ENCODE measurements at regions not wholly inside any gene's neighbourhood (a gene's known extent, or its start where the extent isn't known, plus 50 kb on each side); places are given as distances from the start of the nearest gene placed in this dataset.

- no peak overlapping the region for H3K27ac Mint-ChIP-seq
- H3K4me3 Mint-ChIP-seq: no peak overlapping the region
- H3K27me3 Mint-ChIP-seq: no peaks in the 10 kb centered on the region
- ChIA-PET CTCF (interaction anchor here (0.6 kb wide), 1 partner anchor 12 kb away, joined by 3 read pairs; no protein-coding TSS in a partner anchor), POLR2A (no interaction called here)
- no peak for DNase-seq
- H3K4me1 Mint-ChIP-seq: no peaks in the 10 kb centered on the region
- H3K36me3 Mint-ChIP-seq (ENCODE audit: low read depth): no peaks in the 10 kb centered on the region
- peaks cover 10% of the 10 kb centered on the region for H3K9me3 Mint-ChIP-seq
These were observed 110.7 kb downstream of the INHBA start for GRCh38 chr7:41592236-41592635.

DNA sequence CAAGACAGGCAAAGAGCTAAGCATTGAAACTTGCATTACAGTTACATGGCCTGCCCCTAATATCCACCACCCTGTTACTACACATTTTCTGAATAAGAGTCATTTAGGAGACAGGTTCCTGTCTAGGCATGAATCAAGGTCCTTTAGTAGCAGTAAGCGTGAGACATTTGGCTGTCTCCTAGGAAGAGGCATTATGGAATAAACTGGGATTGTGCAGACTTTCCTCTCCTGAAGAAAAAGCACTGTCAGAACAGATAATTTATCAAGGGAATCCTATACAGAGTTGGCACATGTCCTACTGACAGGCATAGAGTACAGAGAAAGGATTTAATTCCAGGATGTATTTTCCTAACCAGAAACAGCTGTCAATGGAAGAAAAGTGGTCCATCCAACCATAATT, 111.9 kb downstream of the INHBA start:
- Mint-ChIP-seq H3K4me1 (no peaks in the 10 kb centered on the region), H3K36me3 (ENCODE audit: low read depth) (no peaks in the 10 kb centered on the region), H3K4me3 (no peak overlapping the region), H3K27ac (no peak overlapping the region), H3K27me3 (no peaks in the 10 kb centered on the region), H3K9me3 (peaks cover 5% of the 10 kb centered on the region)
- POLR2A ChIA-PET: no interaction called here
- CTCF ChIA-PET: no interaction called here
- no peak for DNase-seq

DNA sequence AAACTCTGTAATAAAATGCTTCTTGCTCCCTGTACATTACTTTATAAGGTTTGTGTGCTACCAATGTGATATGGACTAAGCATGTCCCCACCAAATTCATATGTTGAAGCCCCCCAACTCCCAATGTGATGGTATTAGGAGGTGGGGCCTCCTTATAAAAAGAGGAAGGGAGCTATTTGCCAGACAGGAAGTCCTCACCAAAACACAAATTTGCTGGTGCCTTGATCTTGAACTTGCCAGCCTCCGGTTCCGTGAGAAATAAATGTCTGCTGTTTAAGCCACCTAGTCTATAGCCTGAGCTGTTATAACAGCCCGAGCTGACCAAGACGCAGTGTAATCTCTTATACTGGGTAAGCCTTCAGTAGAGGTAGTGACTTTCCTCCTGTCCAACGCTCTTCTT, 114.5 kb downstream of the INHBA start:
- Mint-ChIP-seq H3K9me3 (peaks cover 5% of the 10 kb centered on the region), H3K27me3 (no peaks in the 10 kb centered on the region), H3K36me3 (ENCODE audit: low read depth) (no peaks in the 10 kb centered on the region), H3K27ac (no peak overlapping the region), H3K4me1 (no peaks in the 10 kb centered on the region), H3K4me3 (no peak overlapping the region)
- POLR2A ChIA-PET: interaction anchor here (0.7 kb wide), 1 partner anchor 47 kb away, joined by 3 read pairs; no protein-coding TSS in a partner anchor
- no peak for DNase-seq
- CTCF ChIA-PET: no interaction called here

- ChIA-PET POLR2A (no interaction called here), CTCF (no interaction called here)
- no peaks in the 10 kb centered on the region for H3K4me1 Mint-ChIP-seq
- DNase-seq: no peak
- H3K36me3 Mint-ChIP-seq (ENCODE audit: low read depth): no peaks in the 10 kb centered on the region
- H3K27ac Mint-ChIP-seq: no peak overlapping the region
- H3K4me3 Mint-ChIP-seq: no peak overlapping the region
- peaks cover 5% of the 10 kb centered on the region for H3K9me3 Mint-ChIP-seq
- no peaks in the 10 kb centered on the region for H3K27me3 Mint-ChIP-seq
These were observed 115.8 kb downstream of the INHBA start for GRCh38 chr7:41586931-41587640.

GRCh38 chr7:41584746-41585145, 118.1 kb downstream of the INHBA start:
- POLR2A ChIA-PET: no interaction called here
- Mint-ChIP-seq H3K4me3 (no peak overlapping the region), H3K4me1 (no peaks in the 10 kb centered on the region), H3K36me3 (ENCODE audit: low read depth) (no peaks in the 10 kb centered on the region), H3K27me3 (no peaks in the 10 kb centered on the region), H3K27ac (no peak overlapping the region), H3K9me3 (peaks cover 2% of the 10 kb centered on the region)
- no peak for DNase-seq
- CTCF ChIA-PET: interaction anchor here (1.2 kb wide), 1 partner anchor 30 kb away, joined by 3 read pairs; no protein-coding TSS in a partner anchor

GRCh38 chr7:41582116-41582515, 120.8 kb downstream of the INHBA start:
- DNase-seq: no peak
- H3K9me3 Mint-ChIP-seq: no peaks in the 10 kb centered on the region
- no peaks in the 10 kb centered on the region for H3K36me3 Mint-ChIP-seq (ENCODE audit: low read depth)
- ChIA-PET POLR2A (no interaction called here), CTCF (no interaction called here)
- no peaks in the 10 kb centered on the region for H3K27me3 Mint-ChIP-seq
- H3K4me1 Mint-ChIP-seq: no peaks in the 10 kb centered on the region
- H3K4me3 Mint-ChIP-seq: no peak overlapping the region
- no peak overlapping the region for H3K27ac Mint-ChIP-seq

GRCh38 chr7:41581041-41581440, 121.8 kb downstream of the INHBA start:
- Mint-ChIP-seq H3K9me3 (no peaks in the 10 kb centered on the region), H3K27ac (no peak overlapping the region), H3K4me1 (no peaks in the 10 kb centered on the region), H3K27me3 (no peaks in the 10 kb centered on the region), H3K36me3 (ENCODE audit: low read depth) (no peaks in the 10 kb centered on the region), H3K4me3 (no peak overlapping the region)
- POLR2A ChIA-PET: no interaction called here
- no peak for DNase-seq
- CTCF ChIA-PET: interaction anchor here (1.0 kb wide), 1 partner anchor 10 kb away, joined by 3 read pairs; no protein-coding TSS in a partner anchor

- no peaks in the 10 kb centered on the region for H3K9me3 Mint-ChIP-seq
- H3K36me3 Mint-ChIP-seq (ENCODE audit: low read depth): no peaks in the 10 kb centered on the region
- H3K27me3 Mint-ChIP-seq: no peaks in the 10 kb centered on the region
- CTCF ChIA-PET: interaction anchor here (1.0 kb wide), 1 partner anchor 9 kb away, joined by 3 read pairs; no protein-coding TSS in a partner anchor
- no peak for DNase-seq
- H3K4me1 Mint-ChIP-seq: no peaks in the 10 kb centered on the region
- H3K27ac Mint-ChIP-seq: no peak overlapping the region
- POLR2A ChIA-PET: no interaction called here
- H3K4me3 Mint-ChIP-seq: no peak overlapping the region
These were observed 122.6 kb downstream of the INHBA start for GRCh38 chr7:41579961-41580935.

- Mint-ChIP-seq H3K9me3 (no peaks in the 10 kb centered on the region), H3K36me3 (ENCODE audit: low read depth) (no peaks in the 10 kb centered on the region), H3K4me1 (no peaks in the 10 kb centered on the region), H3K4me3 (no peak overlapping the region), H3K27ac (no peak overlapping the region), H3K27me3 (no peaks in the 10 kb centered on the region)
- no peak for DNase-seq
- ChIA-PET CTCF (no interaction called here), POLR2A (no interaction called here)
These were observed 124.2 kb downstream of the INHBA start for GRCh38 chr7:41578700-41579099.

DNA sequence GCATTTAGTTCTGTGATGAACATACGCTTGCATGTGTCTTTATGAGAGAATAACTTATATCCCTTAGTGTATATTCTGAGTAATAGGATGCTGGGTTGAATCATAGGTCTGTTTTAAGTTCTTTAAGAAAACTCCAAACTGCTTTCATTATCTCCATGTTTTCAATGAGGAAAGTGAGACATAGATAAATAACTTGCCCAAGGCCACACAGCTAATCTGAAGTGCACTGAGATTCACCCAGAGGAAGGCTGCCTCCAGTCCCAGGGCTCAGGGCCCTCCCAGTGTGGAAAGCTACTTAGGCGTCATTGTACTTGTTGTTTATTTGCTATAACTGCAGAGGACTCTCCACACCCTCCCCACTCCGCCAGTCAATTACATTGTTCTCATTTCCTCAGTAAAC, 126.7 kb downstream of the INHBA start:
- DNase-seq: no peak
- no peak overlapping the region for H3K27ac Mint-ChIP-seq
- POLR2A ChIA-PET: no interaction called here
- no peaks in the 10 kb centered on the region for H3K4me1 Mint-ChIP-seq
- CTCF ChIA-PET: no interaction called here
- no peaks in the 10 kb centered on the region for H3K9me3 Mint-ChIP-seq
- H3K27me3 Mint-ChIP-seq: no peaks in the 10 kb centered on the region
- no peaks in the 10 kb centered on the region for H3K36me3 Mint-ChIP-seq (ENCODE audit: low read depth)
- H3K4me3 Mint-ChIP-seq: no peak overlapping the region

- H3K36me3 Mint-ChIP-seq (ENCODE audit: low read depth): no peaks in the 10 kb centered on the region
- H3K27ac Mint-ChIP-seq: no peak overlapping the region
- no peak overlapping the region for H3K4me3 Mint-ChIP-seq
- H3K4me1 Mint-ChIP-seq: no peaks in the 10 kb centered on the region
- H3K27me3 Mint-ChIP-seq: no peaks in the 10 kb centered on the region
- no peak for DNase-seq
- ChIA-PET CTCF (no interaction called here), POLR2A (no interaction called here)
- no peaks in the 10 kb centered on the region for H3K9me3 Mint-ChIP-seq
These were observed 128.5 kb downstream of the INHBA start for GRCh38 chr7:41574377-41574776.

DNA sequence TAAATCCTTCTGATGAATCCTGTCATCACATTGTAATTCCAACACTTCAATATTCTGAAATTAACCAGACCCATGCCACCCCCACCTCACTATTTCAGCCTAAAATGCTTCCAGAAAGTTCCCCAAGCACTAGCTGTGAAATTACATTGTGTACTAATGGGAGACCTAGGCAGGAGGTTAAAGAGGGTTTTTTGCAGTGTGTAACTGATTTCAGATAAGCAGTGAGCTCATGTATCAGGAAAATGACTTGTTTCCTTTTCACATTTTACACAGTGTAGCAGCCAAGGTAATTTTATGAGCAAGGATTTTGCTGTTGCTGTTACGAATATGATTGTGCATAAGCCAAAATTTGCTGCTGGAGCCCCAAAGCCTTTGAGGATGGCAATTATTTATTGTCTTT, 129.0 kb downstream of the INHBA start:
- CTCF ChIA-PET: no interaction called here
- no peak overlapping the region for H3K4me3 Mint-ChIP-seq
- no peak for DNase-seq

DNA sequence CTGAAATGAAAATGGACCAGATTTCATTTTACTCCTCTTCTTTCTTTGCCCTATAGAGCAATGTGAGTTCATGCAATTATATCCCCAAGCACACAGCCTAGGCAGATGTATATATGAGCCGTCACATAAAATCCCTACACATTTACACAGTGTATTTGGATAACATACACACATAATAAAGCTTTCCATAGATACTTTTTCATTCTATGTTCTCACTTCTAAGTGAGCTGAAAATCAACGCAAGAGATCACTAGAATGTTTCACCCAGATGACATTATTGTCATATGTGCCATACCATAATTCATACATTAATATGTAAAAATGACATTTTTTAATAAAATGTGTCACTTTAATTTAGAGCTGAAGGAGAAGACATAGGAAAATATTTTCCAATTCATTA, 129.4 kb downstream of the INHBA start:
- no peaks in the 10 kb centered on the region for H3K4me1 Mint-ChIP-seq
- no peaks in the 10 kb centered on the region for H3K36me3 Mint-ChIP-seq (ENCODE audit: low read depth)
- H3K4me3 Mint-ChIP-seq: no peak overlapping the region
- CTCF ChIA-PET: no interaction called here
- no peak for DNase-seq
- POLR2A ChIA-PET: no interaction called here
- H3K27me3 Mint-ChIP-seq: no peaks in the 10 kb centered on the region
- H3K27ac Mint-ChIP-seq: no peak overlapping the region
- H3K9me3 Mint-ChIP-seq: no peaks in the 10 kb centered on the region

More for the DNA sequence above, 129.0 kb downstream of the INHBA start:
- H3K27ac Mint-ChIP-seq: no peak overlapping the region
- H3K36me3 Mint-ChIP-seq (ENCODE audit: low read depth): no peaks in the 10 kb centered on the region
- no peaks in the 10 kb centered on the region for H3K4me1 Mint-ChIP-seq
- no peaks in the 10 kb centered on the region for H3K9me3 Mint-ChIP-seq
- POLR2A ChIA-PET: no interaction called here
- H3K27me3 Mint-ChIP-seq: no peaks in the 10 kb centered on the region
